Mesenteric fat pad (tissue), 1 donor: ENCODE measurements at regions not wholly inside any gene's neighbourhood (a gene's known extent, or its start where the extent isn't known, plus 50 kb on each side); places are given as distances from the start of the nearest gene placed in this dataset.

Experiments used
- DNase-seq: peaks from one replicate; pipeline ENCODE4 v3.0.0-alpha.2; 2020; ENCODE audit warnings: low spot score
- donor health status: DM: yes; HTN: yes; CAD: no.

DNA sequence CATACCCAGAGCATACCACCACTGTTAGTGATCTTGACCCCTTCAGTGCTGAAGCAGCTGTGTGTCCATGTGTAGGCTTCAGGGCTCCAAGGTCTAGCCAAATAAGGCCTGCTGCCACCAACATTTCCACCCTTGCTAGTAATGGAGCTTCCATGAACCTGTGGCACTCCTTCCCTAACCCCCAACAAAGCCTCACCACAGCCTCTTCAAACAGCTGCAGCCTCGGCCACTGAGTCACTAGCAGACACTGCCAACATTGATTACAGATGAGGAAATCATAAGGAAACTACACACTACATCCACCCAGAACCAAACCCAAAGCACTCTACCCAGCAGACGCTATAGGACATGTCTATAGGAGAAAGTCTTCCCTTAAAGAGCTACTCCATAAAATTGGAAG is 610.7 kb downstream of the KCNJ2 start:
- no peak for DNase-seq

DNA sequence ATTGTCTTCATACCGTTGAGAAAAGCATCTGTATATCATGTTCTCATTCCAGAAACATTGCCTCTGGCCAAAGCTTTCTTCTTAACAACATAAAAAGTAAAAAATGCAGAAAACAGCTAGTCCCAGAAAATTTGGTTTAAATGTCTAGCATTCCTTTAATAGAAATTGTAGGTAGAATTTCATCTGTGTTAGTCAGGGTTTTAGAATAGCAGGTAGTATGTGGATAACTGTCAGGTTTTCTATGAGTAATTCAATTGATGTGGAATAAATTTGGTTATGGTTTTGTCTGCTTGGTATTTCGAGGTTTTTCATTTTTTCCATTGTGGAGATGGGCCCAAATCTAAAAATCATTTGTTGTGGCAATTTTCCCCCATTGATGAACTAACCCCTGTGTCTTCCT is 616.7 kb downstream of the KCNJ2 start:
- no peak for DNase-seq

DNA sequence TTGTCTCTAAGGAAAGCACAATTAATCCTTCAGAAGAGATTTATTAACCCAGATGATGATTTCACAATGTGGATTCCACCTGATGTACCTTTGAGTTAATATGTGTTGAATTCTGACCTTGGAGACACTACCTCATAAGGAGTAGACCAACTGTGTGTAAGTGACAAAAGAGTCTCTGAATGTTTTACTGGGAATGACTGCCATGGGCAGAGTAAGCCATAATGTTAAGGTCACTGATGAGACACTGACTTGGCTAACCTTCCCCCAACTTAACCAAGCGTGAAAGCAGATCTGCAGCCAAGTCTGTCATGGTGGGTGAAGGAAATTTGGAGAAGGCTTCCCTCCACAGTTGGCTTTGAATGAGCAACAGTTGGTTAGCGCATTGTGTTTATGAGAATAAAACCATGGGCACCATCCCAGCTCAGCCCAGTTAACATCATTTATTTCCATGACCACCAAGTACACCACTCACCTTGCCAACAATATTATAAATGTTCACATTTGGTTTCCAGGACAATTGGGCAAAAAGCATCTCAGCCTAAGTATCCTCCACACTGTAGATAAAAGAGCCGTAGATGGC is 618.5 kb downstream of the KCNJ2 start:
- no peak for DNase-seq

DNA sequence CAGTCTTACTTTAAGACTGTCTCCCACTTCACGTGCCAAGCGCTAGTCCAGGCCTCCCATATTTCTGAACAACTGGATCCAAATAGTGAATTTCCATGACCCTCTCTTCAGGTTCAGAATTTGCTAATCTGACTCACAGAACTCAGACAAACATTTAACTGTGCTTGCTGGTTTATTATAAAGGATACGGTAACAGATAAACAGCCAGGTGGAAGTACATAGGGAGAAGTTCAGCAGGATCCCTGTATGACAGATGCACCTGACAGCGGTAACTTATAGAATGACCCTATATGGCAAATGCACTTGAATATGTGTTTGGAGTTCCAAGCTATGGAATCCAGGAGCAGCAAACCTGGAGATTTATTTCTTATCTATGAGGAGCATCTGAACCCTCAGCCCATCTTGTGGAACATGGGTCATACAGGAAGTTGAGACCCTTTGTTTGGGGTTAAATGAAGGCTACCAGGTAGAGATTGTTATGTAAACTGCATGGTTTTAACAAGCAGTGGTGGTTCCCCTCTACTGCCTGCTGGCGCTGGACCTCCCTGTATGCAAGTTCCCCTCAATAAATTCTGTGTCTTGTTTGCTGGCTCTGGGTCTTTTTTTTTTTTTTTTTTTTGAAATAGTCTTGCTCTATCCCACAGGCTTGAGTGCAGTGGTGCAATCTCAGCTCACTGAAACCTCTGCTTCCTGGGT is 622.6 kb downstream of the KCNJ2 start:
- DNase-seq: no peak

DNA sequence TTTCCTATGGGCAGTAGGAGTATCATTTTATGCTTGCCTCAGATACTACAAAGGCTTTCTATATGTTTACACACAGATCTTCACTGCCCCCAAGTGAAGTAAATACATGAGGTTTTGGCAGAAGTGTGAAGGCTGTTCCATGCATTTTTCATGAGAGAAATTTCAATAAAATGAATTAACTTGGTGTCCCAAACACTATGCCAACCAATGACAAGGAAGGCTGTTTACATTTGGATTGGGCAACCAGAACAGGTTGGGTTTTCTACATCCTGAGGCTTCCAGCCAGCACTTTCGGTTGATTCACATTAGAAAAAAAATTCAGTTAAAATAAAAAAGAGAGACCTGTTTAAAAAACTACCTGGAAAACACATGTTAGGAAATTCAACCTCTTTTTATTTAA is 625.4 kb downstream of the KCNJ2 start:
- no peak for DNase-seq

DNA sequence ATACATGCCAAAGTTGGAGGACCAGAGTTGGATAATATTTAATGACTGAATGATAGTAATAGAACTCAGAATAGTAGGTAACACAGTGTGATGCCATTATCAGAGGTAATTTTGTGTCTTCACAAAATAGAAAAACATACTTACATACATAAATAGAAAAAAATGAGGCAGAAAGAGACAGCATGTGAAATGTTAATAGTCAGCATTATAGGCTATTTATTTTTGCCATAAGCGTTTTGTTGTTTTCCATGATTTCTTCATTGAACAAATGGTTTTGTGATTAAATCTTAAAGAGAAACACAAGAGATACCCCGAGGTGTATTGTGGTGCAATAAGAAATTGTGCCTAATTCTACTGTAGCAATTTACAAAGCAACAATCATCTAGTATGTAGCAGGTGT is 626.3 kb downstream of the KCNJ2 start:
- DNase-seq: no peak

DNA sequence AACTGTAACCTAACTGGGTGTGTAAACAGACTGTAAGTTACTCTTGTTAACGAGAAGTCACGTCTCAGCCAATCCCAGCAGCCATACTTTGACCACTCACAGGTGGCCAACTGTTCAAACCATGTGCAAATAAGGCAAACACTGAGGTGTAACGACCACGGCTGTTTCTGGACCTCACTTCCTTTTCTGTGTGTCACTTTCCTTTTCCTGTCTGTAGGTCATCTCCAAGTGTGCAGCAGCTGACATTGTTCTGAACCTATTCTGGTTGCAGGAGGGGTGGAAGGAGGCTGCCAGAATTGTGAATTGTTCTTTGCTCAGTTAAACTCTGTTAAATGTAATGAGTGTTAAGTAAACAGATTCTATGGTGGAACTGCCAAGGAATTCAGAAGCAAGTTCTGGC is 627.4 kb downstream of the KCNJ2 start:
- DNase-seq: no peak

GRCh38 chr17:70797166-70797565 is 627.8 kb downstream of the KCNJ2 start:
- no peak for DNase-seq

- no peak for DNase-seq
Measured at GRCh38 chr17:70804161-70804560, 634.8 kb downstream of the KCNJ2 start.

DNA sequence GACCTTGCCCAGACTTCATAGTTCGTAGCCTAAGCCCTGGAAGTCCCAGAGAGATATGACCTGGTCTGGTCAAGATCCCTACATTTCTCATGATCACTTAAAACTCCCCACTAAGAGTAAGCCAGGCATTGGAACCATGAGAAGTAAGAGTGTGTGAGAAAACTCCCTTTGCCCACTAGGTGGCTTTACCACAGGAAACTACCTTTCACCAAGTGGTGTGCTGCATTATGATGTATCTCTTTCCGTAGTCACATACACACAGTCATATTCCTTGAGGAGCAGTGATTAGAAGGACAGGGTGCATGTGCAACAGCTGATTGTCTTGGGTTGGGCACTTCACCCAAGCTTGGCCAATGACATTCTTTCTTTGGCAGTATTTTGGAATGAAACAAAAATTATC is 639.3 kb downstream of the KCNJ2 start:
- no peak for DNase-seq

GRCh38 chr17:70810609-70811008 is 641.3 kb downstream of the KCNJ2 start:
- no peak for DNase-seq

- no peak for DNase-seq
Measured at GRCh38 chr17:70813355-70813930, 644.1 kb downstream of the KCNJ2 start.

DNA sequence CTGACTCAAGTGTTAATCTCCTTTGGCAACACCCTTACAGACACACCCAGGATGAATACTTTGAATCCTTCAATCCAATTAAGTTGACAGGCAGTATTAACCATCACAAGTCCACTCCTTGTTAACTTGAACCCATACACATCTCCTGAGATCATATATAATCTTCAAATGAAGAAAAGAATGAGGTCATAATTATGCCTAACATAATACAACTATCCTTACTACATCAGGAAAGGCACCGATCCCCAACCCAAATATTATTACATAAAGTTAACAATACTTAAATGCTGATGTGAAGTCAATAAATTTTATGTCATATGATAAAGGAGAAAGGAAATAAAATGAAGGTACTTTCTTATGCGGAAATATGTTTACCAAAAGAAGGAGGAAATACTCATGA is 649.9 kb downstream of the KCNJ2 start:
- DNase-seq: no peak

GRCh38 chr17:70820276-70820675 is 650.9 kb downstream of the KCNJ2 start:
- DNase-seq: no peak

- no peak for DNase-seq
Measured at GRCh38 chr17:70825321-70826125, 656.2 kb downstream of the KCNJ2 start.

GRCh38 chr17:70829876-70830275 is 660.5 kb downstream of the KCNJ2 start:
- DNase-seq: no peak

- no peak for DNase-seq
Measured at GRCh38 chr17:70834039-70834438, 664.7 kb downstream of the KCNJ2 start.

GRCh38 chr17:70848785-70849184 is 679.5 kb downstream of the KCNJ2 start:
- DNase-seq: no peak

DNA sequence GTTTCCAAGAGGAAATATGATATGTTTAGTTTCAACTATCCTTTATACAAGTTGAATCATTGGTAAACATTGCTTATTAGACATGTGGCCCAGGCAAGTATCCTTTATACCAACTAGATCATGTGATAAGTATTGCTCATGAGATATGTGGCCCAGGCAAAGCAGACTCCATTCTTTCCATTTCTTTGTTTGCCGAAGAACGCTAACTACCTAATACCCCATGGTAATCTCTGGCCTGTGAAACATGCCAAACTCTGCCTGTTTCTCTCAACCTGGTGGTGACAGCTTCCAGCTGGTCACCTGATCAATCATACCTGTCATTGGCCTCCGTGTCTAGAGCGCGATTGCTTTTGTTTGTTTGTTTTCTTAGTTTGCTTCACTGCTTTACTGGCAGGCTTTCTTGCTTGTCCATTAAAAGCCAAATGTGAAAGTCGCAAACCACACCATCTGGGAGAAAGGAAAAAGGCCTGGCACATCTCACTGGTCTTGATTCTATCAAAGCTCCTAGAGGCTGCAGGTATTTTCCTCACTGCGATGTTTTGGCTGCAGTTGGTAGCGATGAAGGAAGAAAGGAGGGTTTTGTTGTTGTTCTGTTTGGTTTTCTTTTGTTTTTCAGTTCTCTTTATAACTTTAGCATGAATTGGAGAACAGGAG is 686.2 kb downstream of the KCNJ2 start:
- DNase-seq: no peak

- DNase-seq: no peak
Measured at GRCh38 chr17:70857351-70857750, 688.0 kb downstream of the KCNJ2 start.

DNA sequence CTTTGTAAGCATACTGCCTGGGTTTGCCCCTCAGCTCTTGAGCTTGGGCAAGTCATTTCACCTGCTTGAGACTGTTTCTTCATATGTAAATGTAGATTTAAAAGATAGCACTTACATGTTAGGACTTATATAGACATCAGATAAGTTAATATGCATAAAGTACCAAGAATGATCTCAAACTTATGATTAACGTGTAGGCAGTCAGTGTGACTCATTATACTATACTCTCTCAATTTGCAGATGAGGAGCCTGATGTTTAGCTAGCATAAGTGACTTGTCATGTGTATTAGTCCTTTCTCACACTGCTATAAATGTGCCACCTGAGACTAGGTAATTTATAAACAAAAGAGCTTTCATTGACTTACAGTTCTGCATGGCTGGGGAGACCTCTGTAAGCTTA is 690.5 kb downstream of the KCNJ2 start:
- no peak for DNase-seq

DNA sequence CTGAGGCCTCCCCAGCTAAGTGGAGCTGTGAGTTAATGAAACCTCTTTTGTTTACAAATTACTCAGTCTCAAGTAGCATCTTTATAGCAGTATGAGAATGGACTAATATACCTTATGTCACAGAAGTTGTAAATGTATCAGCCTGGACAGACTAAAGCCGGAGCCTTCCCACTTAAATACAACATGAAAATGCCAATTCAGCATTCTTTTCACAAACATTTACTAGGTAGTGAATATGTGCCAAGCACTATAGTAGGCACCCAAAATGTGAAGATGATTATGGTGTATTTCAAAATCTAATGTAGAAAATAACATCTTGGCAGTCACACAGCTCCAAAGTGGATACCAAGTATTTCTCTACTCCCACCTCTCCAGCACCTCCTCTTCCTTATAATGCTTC is 693.0 kb downstream of the KCNJ2 start:
- no peak for DNase-seq
